22Rv1 (cell line): ENCODE measurements at regions not wholly inside any gene's neighbourhood (a gene's known extent, or its start where the extent isn't known, plus 50 kb on each side); places are given as distances from the start of the nearest gene placed in this dataset.

Source experiments
- CTCF ChIP-seq: fragments of 450-650 bp; IDR thresholded peaks from 2 replicates; pipeline ENCODE4 v1.5.1; 2017; ENCODE audit warnings: mild to moderate bottlenecking
- ZFX ChIP-seq: fragments of 450-650 bp; IDR thresholded peaks from 2 replicates; pipeline ENCODE4 v1.6.1; 2017; ENCODE audit warnings: antibody characterized with exemption, borderline replicate concordance

- TF ChIP-seq CTCF: no peak
- no peak for TF ChIP-seq ZFX
Observed at GRCh38 chr18:4839639-4840038, 357.4 kb downstream of the AKAIN1 start.
